ENCODE measurements at regions not wholly inside any gene's neighbourhood (a gene's known extent, or its start where the extent isn't known, plus 50 kb on each side); places are given as distances from the start of the nearest gene placed in this dataset.

DNA sequence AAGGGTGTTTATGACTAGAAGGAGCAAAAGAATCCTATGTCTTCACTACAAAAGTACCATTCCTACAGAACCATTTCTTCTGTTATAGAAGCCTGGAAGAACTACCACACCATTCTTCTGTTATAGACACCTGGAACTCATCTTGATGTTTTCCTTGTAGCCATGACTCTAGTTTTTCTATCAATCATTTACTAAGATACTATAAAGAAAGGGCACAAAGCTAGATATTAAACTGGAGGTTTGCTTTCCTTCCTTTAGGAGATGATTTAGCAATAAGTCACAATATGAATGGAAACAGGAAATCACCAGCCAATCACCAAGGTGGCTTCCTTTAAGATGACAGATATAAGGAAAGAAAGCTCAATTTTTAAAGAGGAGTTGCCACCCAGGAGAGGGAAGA, 100.3 kb upstream of the NEUROD1 start (continued):
- TF ChIP-seq YY2 (tag by site-specific recombination; IDR thresholded peaks at IDR 0.05) = no peak

GRCh38 chr2:181781078-181781786, 100.9 kb upstream of the NEUROD1 start:
- Histone ChIP-seq H3K4me3 (ENCODE audit: low read depth, low read length) (no peak overlapping the region), H3K27ac (ENCODE audit: extremely low read depth, low read depth, low read length) (no peak overlapping the region), H3K4me1 (ENCODE audit: control insufficient read depth, insufficient read depth, low read length) (no peaks in the 10 kb centered on the region; the same call in none of the 2 replicates), H3K36me3 (ENCODE audit: control insufficient read depth in 2 of 2, insufficient read depth in 1 of 2, low read length in 2 of 2) (no peaks in the 10 kb centered on the region), H3K9me3 (ENCODE audit: control insufficient read depth, insufficient read depth, low read depth, low read length) (no peaks in the 10 kb centered on the region)
- ChIA-PET POLR2A (no interaction called here), CTCF (interaction anchor here (1.2 kb wide), 1 partner anchor 17 kb away, joined by 3 read pairs; no protein-coding TSS in a partner anchor)
- TF ChIP-seq ZNF510 (tag by site-specific recombination; IDR thresholded peaks at IDR 0.05; ENCODE audit: insufficient replicate concordance) = peak; percentile 96
- 0 out of 2 replicates have a peak, but pooled peaks have one; percentile 22 for TF ChIP-seq ZIC2 (tag by site-specific recombination; IDR thresholded peaks at IDR 0.05)
- TF ChIP-seq SP7 (tag by site-specific recombination; IDR thresholded peaks at IDR 0.05) = no peak

DNA sequence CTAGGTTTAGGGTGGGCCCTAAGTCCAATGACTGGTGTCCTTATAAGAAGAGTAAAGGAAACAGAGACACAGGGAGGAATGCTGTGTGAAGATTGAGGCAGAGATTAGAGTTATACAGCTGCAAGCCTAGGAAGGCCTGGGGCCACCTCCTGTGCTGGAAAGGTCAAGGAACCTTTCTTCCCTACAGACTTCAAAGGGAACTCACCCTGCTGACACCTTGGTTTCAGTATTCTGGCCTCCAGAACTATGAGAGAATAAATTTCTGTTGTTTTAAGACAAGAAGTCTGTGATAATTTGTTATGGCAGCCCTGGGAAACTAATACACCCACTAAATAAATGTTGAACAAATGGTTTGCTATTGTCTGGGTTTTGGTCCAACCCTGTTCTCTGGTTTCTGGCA, 102.3 kb upstream of the NEUROD1 start:
- Histone ChIP-seq H3K4me3 (ENCODE audit: low read depth, low read length) (no peak overlapping the region), H3K27ac (ENCODE audit: extremely low read depth, low read depth, low read length) (no peak overlapping the region), H3K36me3 (ENCODE audit: control insufficient read depth in 2 of 2, insufficient read depth in 1 of 2, low read length in 2 of 2) (no peaks in the 10 kb centered on the region), H3K4me1 (ENCODE audit: control insufficient read depth, insufficient read depth, low read length) (no peaks in the 10 kb centered on the region; the same call in none of the 2 replicates), H3K9me3 (ENCODE audit: control insufficient read depth, insufficient read depth, low read depth, low read length) (no peaks in the 10 kb centered on the region)
- CTCF ChIA-PET = no interaction called here
- TF ChIP-seq ZSCAN23 (tag by site-specific recombination; IDR thresholded peaks at IDR 0.05) = no peak
- no peak for TF ChIP-seq ZNF660 (tag by site-specific recombination; IDR thresholded peaks at IDR 0.05)
- TF ChIP-seq ZNF473 (tag by site-specific recombination; IDR thresholded peaks at IDR 0.05) = no peak
- no peak for TF ChIP-seq ZNF600 (tag by site-specific recombination; IDR thresholded peaks at IDR 0.05)
- TF ChIP-seq PRDM1 (tag by site-specific recombination; IDR thresholded peaks at IDR 0.05) = no peak
- TF ChIP-seq, protein P1, sequence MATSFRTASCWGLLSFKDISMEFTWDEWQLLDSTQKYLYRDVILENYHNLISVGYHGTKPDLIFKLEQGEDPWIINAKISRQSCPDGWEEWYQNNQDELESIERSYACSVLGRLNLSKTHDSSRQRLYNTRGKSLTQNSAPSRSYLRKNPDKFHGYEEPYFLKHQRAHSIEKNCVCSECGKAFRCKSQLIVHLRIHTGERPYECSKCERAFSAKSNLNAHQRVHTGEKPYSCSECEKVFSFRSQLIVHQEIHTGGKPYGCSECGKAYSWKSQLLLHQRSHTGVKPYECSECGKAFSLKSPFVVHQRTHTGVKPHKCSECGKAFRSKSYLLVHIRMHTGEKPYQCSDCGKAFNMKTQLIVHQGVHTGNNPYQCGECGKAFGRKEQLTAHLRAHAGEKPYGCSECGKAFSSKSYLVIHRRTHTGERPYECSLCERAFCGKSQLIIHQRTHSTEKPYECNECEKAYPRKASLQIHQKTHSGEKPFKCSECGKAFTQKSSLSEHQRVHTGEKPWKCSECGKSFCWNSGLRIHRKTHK (tag by site-specific recombination; IDR thresholded peaks at IDR 0.05) = no peak
- no peak for TF ChIP-seq ATF2 (tag by site-specific recombination; IDR thresholded peaks at IDR 0.05; ENCODE audit: low read depth)
- TF ChIP-seq, protein P2, sequence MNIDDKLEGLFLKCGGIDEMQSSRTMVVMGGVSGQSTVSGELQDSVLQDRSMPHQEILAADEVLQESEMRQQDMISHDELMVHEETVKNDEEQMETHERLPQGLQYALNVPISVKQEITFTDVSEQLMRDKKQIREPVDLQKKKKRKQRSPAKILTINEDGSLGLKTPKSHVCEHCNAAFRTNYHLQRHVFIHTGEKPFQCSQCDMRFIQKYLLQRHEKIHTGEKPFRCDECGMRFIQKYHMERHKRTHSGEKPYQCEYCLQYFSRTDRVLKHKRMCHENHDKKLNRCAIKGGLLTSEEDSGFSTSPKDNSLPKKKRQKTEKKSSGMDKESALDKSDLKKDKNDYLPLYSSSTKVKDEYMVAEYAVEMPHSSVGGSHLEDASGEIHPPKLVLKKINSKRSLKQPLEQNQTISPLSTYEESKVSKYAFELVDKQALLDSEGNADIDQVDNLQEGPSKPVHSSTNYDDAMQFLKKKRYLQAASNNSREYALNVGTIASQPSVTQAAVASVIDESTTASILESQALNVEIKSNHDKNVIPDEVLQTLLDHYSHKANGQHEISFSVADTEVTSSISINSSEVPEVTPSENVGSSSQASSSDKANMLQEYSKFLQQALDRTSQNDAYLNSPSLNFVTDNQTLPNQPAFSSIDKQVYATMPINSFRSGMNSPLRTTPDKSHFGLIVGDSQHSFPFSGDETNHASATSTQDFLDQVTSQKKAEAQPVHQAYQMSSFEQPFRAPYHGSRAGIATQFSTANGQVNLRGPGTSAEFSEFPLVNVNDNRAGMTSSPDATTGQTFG (tag by site-specific recombination; IDR thresholded peaks at IDR 0.05; ENCODE audit: borderline replicate concordance) = no peak
- no peak for TF ChIP-seq ZNF221 (tag by site-specific recombination; IDR thresholded peaks at IDR 0.05; ENCODE audit: borderline replicate concordance)
- no peak for TF ChIP-seq ZNF16 (tag by site-specific recombination; IDR thresholded peaks at IDR 0.05; ENCODE audit: low read depth)
- TF ChIP-seq ZNF157 (tag by site-specific recombination; IDR thresholded peaks at IDR 0.05) = no peak
- TF ChIP-seq ZNF169 (tag by site-specific recombination; IDR thresholded peaks at IDR 0.05) = no peak
- TF ChIP-seq ZXDB (tag by site-specific recombination; IDR thresholded peaks at IDR 0.05) = no peak
- TF ChIP-seq ZNF138 (tag by site-specific recombination; IDR thresholded peaks at IDR 0.05; ENCODE audit: borderline replicate concordance) = no peak
- no peak for TF ChIP-seq ZNF266 (tag by site-specific recombination; IDR thresholded peaks at IDR 0.05; ENCODE audit: low read depth)
- no peak for TF ChIP-seq ZNF354C (tag by site-specific recombination; IDR thresholded peaks at IDR 0.05; ENCODE audit: borderline replicate concordance, low read depth)
- no peak for TF ChIP-seq ZNF510 (tag by site-specific recombination; IDR thresholded peaks at IDR 0.05; ENCODE audit: insufficient replicate concordance)
- TF ChIP-seq ZNF747 (tag by site-specific recombination; IDR thresholded peaks at IDR 0.05) = no peak
- TF ChIP-seq EGR2 (tag by site-specific recombination; IDR thresholded peaks at IDR 0.05; ENCODE audit: low read depth) = no peak
- POLR2A ChIA-PET = no interaction called here

All from HEK293 (cell line).